KOPT-K1 (cell line): ENCODE measurements at regions not wholly inside any gene's neighbourhood (a gene's known extent, or its start where the extent isn't known, plus 50 kb on each side); places are given as distances from the start of the nearest gene placed in this dataset.

Source experiments
- H3K27ac ChIP-seq: fragments of 200-600 bp; sonication (generic); 2 replicates; pipeline ENCODE4 v1.5.1; 2016; ENCODE audit warnings: antibody characterized with exemption, mild to moderate bottlenecking, low read depth, low read length; ENCODE audit not compliant: poor library complexity, severe bottlenecking
- H3K36me3 ChIP-seq: fragments of 200-600 bp; sonication (generic); 2 replicates; pipeline ENCODE4 v1.5.1; 2017; ENCODE audit warnings: antibody characterized with exemption, mild to moderate bottlenecking, low read length, moderate library complexity; ENCODE audit not compliant: insufficient read depth
- H3K9me3 ChIP-seq: fragments of 200-600 bp; sonication (generic); 2 replicates; pipeline ENCODE4 v1.5.1; 2017; ENCODE audit warnings: antibody characterized with exemption, low read length, mild to moderate bottlenecking; ENCODE audit not compliant: insufficient read depth, poor library complexity, severe bottlenecking

GRCh38 chr13:106400289-106400688 lies 135.2 kb downstream of the EFNB2 start:
- Histone ChIP-seq H3K27ac (no peak overlapping the region), H3K9me3 (no peaks in the 10 kb centered on the region)

GRCh38 chr13:106398289-106398688 lies 137.2 kb downstream of the EFNB2 start:
- no peaks in the 10 kb centered on the region for H3K9me3 ChIP-seq
- H3K36me3 ChIP-seq, result no peaks in the 10 kb centered on the region
- H3K27ac ChIP-seq, result no peak overlapping the region

More at GRCh38 chr13:106400289-106400688, 135.2 kb downstream of the EFNB2 start:
- H3K36me3 ChIP-seq, result no peaks in the 10 kb centered on the region

- no peaks in the 10 kb centered on the region for H3K9me3 ChIP-seq
- no peaks in the 10 kb centered on the region for H3K36me3 ChIP-seq
- H3K27ac ChIP-seq, result no peak overlapping the region
Measured at GRCh38 chr13:106393776-106394175, 141.7 kb downstream of the EFNB2 start.

GRCh38 chr13:106391681-106392080 lies 143.8 kb downstream of the EFNB2 start:
- Histone ChIP-seq H3K27ac (no peak overlapping the region), H3K36me3 (no peaks in the 10 kb centered on the region)

GRCh38 chr13:106391271-106391670 lies 144.2 kb downstream of the EFNB2 start:
- H3K9me3 ChIP-seq, result no peaks in the 10 kb centered on the region
- no peak overlapping the region for H3K27ac ChIP-seq
- no peaks in the 10 kb centered on the region for H3K36me3 ChIP-seq

More at GRCh38 chr13:106391681-106392080, 143.8 kb downstream of the EFNB2 start:
- no peaks in the 10 kb centered on the region for H3K9me3 ChIP-seq

- Histone ChIP-seq H3K27ac (no peak overlapping the region), H3K36me3 (no peaks in the 10 kb centered on the region), H3K9me3 (no peaks in the 10 kb centered on the region)
Measured at GRCh38 chr13:106390367-106390766, 145.1 kb downstream of the EFNB2 start.

- Histone ChIP-seq H3K9me3 (no peaks in the 10 kb centered on the region), H3K27ac (no peak overlapping the region), H3K36me3 (no peaks in the 10 kb centered on the region)
Measured at GRCh38 chr13:106385654-106386053, 149.8 kb downstream of the EFNB2 start.

GRCh38 chr13:106384516-106384915 lies 150.9 kb downstream of the EFNB2 start:
- H3K9me3 ChIP-seq, result no peaks in the 10 kb centered on the region
- no peaks in the 10 kb centered on the region for H3K36me3 ChIP-seq
- H3K27ac ChIP-seq, result no peak overlapping the region

- Histone ChIP-seq H3K36me3 (no peaks in the 10 kb centered on the region), H3K9me3 (no peaks in the 10 kb centered on the region), H3K27ac (no peak overlapping the region)
Measured at GRCh38 chr13:106383791-106384190, 151.7 kb downstream of the EFNB2 start.

- no peaks in the 10 kb centered on the region for H3K9me3 ChIP-seq
- H3K27ac ChIP-seq, result no peak overlapping the region
- no peaks in the 10 kb centered on the region for H3K36me3 ChIP-seq
Measured at GRCh38 chr13:106382534-106382933, 152.9 kb downstream of the EFNB2 start.

- Histone ChIP-seq H3K27ac (no peak overlapping the region), H3K9me3 (no peaks in the 10 kb centered on the region), H3K36me3 (no peaks in the 10 kb centered on the region)
Measured at GRCh38 chr13:106381091-106381490, 154.4 kb downstream of the EFNB2 start.

- Histone ChIP-seq H3K9me3 (no peaks in the 10 kb centered on the region), H3K36me3 (no peaks in the 10 kb centered on the region), H3K27ac (no peak overlapping the region)
Measured at GRCh38 chr13:106377931-106378662, 157.4 kb downstream of the EFNB2 start.

- Histone ChIP-seq H3K9me3 (no peaks in the 10 kb centered on the region), H3K36me3 (no peaks in the 10 kb centered on the region), H3K27ac (no peak overlapping the region)
Measured at GRCh38 chr13:106377341-106377740, 158.1 kb downstream of the EFNB2 start.

GRCh38 chr13:106376401-106377112 lies 158.9 kb downstream of the EFNB2 start:
- Histone ChIP-seq H3K36me3 (no peaks in the 10 kb centered on the region), H3K27ac (no peak overlapping the region), H3K9me3 (no peaks in the 10 kb centered on the region)

GRCh38 chr13:106375085-106375484 lies 160.4 kb downstream of the EFNB2 start:
- no peaks in the 10 kb centered on the region for H3K36me3 ChIP-seq
- H3K27ac ChIP-seq, result no peak overlapping the region
- H3K9me3 ChIP-seq, result no peaks in the 10 kb centered on the region

- Histone ChIP-seq H3K36me3 (no peaks in the 10 kb centered on the region), H3K27ac (no peak overlapping the region), H3K9me3 (no peaks in the 10 kb centered on the region)
Measured at GRCh38 chr13:106374631-106375030, 160.8 kb downstream of the EFNB2 start.
